ENCODE measurements at regions not wholly inside any gene's neighbourhood (a gene's known extent, or its start where the extent isn't known, plus 50 kb on each side); places are given as distances from the start of the nearest gene placed in this dataset.

- TF ChIP-seq CTCF (IDR thresholded peaks at IDR 0.05; ENCODE audit: low read depth, low read length): no peak
- no peak for DNase-seq (ENCODE audit: low read depth, low spot score)
- in situ Hi-C loops (cut with HindIII; ENCODE audit: low sequenced_read_pairs): no loop called here
These were observed 225.9 kb downstream of the IGSF11 start for GRCh38 chr3:118808723-118809122.

DNA sequence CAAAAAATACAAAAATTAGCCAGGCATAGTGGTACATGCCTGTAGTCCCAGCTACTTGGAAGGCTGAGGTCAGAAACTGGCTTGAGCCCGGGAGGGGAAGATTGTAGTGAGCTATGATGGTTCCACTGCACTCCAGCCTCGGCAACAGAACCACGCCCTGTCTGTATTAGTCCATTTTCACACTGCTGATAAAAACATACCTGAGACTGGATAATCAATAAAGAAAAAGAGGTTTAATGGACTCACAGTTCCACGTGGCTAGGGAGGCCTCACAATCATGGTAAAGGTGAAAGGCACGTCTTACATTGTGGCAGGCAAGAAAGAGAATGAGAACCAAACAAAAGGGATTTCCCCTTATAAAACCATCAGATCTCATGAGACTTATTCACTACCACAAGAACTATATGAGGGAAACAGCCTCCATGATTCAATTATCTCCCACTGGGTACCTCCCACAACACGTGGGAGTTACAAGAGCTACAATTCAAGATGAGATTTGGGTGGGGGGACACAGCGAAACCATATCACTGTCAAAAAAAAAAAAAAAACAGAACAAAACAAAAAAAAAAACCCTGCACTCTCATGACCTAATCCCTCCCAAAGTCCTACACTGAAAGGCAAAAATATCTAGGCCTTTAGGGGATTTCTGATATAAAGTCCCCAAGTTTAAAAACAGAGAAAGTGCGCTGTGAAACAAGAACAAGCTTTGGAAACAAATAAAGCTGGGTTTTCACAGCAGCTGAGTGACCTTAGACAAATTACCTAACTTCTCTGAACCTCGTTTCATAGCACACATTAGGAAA is 224.7 kb downstream of the IGSF11 start:
- in situ Hi-C loops (cut with HindIII; ENCODE audit: low sequenced_read_pairs): no loop called here

More at GRCh38 chr3:118808723-118809122, 225.9 kb downstream of the IGSF11 start:
- H3K4me3 ChIP-seq (ENCODE audit: low read depth, low read length): no peak overlapping the region

DNA sequence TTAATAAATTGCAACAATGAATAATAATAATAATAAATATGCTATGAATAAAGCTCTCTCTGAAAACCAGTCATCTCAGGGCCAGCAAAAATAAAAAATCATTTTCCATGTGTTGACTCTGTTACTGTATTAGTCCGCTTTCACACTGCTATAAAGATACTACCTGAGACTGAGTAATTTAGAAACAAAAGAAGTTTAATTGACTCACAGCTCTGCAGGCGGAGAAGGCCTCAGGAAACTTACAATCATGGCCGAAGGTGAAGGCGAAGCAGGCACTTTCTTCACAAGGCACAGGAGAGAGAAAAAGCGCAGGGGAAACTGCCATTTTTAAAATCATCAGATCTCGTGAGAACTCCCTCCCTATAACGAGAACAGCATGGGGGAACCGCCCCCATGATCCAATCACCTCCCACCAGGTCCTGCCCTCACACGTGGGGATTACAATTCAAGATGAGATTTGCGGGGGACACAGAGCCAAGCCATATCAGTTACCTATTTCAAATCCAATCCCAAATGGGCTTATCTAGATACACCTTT is 224.1 kb downstream of the IGSF11 start:
- in situ Hi-C loops (cut with HindIII; ENCODE audit: low sequenced_read_pairs): no loop called here
- no peak overlapping the region for H3K4me3 ChIP-seq (ENCODE audit: low read depth, low read length)
- no peak for DNase-seq (ENCODE audit: low read depth, low spot score)
- TF ChIP-seq CTCF (IDR thresholded peaks at IDR 0.05; ENCODE audit: low read depth, low read length): no peak

More for the DNA sequence above, 224.7 kb downstream of the IGSF11 start:
- H3K4me3 ChIP-seq (ENCODE audit: low read depth, low read length): no peak overlapping the region
- DNase-seq (ENCODE audit: low read depth, low spot score): no peak
- no peak for TF ChIP-seq CTCF (IDR thresholded peaks at IDR 0.05; ENCODE audit: low read depth, low read length)

DNA sequence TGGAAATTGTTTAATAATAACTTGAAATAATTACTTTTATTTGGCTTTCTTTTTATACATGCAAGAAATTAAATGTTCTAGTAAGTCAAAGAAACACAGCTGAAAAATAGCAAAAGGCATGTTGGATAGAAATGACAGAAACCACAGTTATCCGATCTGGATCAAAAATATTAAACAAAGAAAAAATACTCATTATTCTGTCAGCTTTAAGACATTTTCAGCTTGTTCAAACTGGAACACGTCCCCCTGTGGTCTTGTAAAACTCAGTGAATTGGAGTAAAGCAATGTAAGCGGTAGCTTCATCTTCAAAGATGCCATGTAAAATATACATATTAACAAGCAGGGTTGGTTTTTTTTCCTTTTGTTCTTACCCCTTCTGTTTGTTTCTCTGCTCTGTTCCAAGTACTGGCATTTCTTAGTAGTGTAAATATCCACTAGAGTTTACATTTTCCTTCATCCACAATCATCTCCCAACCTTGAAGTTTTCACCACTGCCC is 223.4 kb downstream of the IGSF11 start:
- no peak for DNase-seq (ENCODE audit: low read depth, low spot score)
- in situ Hi-C loops (cut with HindIII; ENCODE audit: low sequenced_read_pairs): no loop called here
- no peak overlapping the region for H3K4me3 ChIP-seq (ENCODE audit: low read depth, low read length)
- TF ChIP-seq CTCF (IDR thresholded peaks at IDR 0.05; ENCODE audit: low read depth, low read length): no peak

- TF ChIP-seq CTCF (IDR thresholded peaks at IDR 0.05; ENCODE audit: low read depth, low read length): no peak
- DNase-seq (ENCODE audit: low read depth, low spot score): no peak
- in situ Hi-C loops (cut with HindIII; ENCODE audit: low sequenced_read_pairs): no loop called here
- no peak overlapping the region for H3K4me3 ChIP-seq (ENCODE audit: low read depth, low read length)
These were observed 221.2 kb downstream of the IGSF11 start for GRCh38 chr3:118813472-118813871.

- in situ Hi-C loops (cut with HindIII; ENCODE audit: low sequenced_read_pairs): no loop called here
- peak; percentile 54 for DNase-seq (ENCODE audit: low read depth, low spot score)
- H3K4me3 ChIP-seq (ENCODE audit: low read depth, low read length): no peak overlapping the region
- TF ChIP-seq CTCF (IDR thresholded peaks at IDR 0.05; ENCODE audit: low read depth, low read length): peak; percentile 81
These were observed 216.9 kb downstream of the IGSF11 start for GRCh38 chr3:118817748-118818165.

Data from astrocyte of the spinal cord (primary cell).